A549 (cell line): ENCODE measurements at regions not wholly inside any gene's neighbourhood (a gene's known extent, or its start where the extent isn't known, plus 50 kb on each side); places are given as distances from the start of the nearest gene placed in this dataset.

Experiments used
- CTCF ChIP-seq: fragments of >200 bp; sonication (Bioruptor Twin); formaldehyde crosslinking; IDR thresholded peaks from 3 replicates; pipeline ENCODE4 v1.5.1; 2016
- HOXB5 ChIP-seq: fragments of 250-450 bp; sonication (Bioruptor Pico); IDR thresholded peaks from 2 replicates; pipeline ENCODE4 v1.5.0; 2020; ENCODE audit warnings: mild to moderate bottlenecking, moderate library complexity

- TF ChIP-seq CTCF (no peak), HOXB5 (CRISPR knock-in tag) (no peak)
Measured at GRCh38 chr4:97104006-97104405, 1039.3 kb downstream of the STPG2 start.
